Muscle layer of duodenum (tissue), 2 donors: ENCODE measurements at regions not wholly inside any gene's neighbourhood (a gene's known extent, or its start where the extent isn't known, plus 50 kb on each side); places are given as distances from the start of the nearest gene placed in this dataset.

Experiments
- H3K27ac ChIP-seq: one replicate; pipeline ENCODE4 v1.7.0; 2013; ENCODE audit warnings: mild to moderate bottlenecking, low read length
- H3K27me3 ChIP-seq: one replicate; pipeline ENCODE4 v1.7.0; 2013; ENCODE audit warnings: low read depth, mild to moderate bottlenecking, control low read depth, low read length
- H3K36me3 ChIP-seq, 2 donors: one replicate each; pipeline ENCODE4 v1.7.0; 2013; ENCODE audit warnings: low read length in 2 of 2, control low read depth in 1 of 2, mild to moderate bottlenecking in 1 of 2; ENCODE audit not compliant: insufficient read depth in 2 of 2, control insufficient read depth in 1 of 2
- H3K4me1 ChIP-seq, 2 donors: one replicate each; pipeline ENCODE4 v1.7.0; 2013; ENCODE audit warnings: low read length in 2 of 2, mild to moderate bottlenecking in 2 of 2, control low read depth in 1 of 2, moderate library complexity in 1 of 2; ENCODE audit not compliant: insufficient read depth in 2 of 2, control insufficient read depth in 1 of 2
- H3K4me3 ChIP-seq, 2 donors: one replicate each; pipeline ENCODE4 v1.7.0; 2013; ENCODE audit warnings: low read length in 2 of 2, low read depth in 1 of 2, mild to moderate bottlenecking in 1 of 2
- H3K9me3 ChIP-seq, 2 donors: one replicate each; pipeline ENCODE4 v1.7.0; 2013; ENCODE audit warnings: low read length in 2 of 2, control low read depth in 1 of 2, mild to moderate bottlenecking in 1 of 2; ENCODE audit not compliant: control insufficient read depth in 1 of 2
- donor health status: healthy.

DNA sequence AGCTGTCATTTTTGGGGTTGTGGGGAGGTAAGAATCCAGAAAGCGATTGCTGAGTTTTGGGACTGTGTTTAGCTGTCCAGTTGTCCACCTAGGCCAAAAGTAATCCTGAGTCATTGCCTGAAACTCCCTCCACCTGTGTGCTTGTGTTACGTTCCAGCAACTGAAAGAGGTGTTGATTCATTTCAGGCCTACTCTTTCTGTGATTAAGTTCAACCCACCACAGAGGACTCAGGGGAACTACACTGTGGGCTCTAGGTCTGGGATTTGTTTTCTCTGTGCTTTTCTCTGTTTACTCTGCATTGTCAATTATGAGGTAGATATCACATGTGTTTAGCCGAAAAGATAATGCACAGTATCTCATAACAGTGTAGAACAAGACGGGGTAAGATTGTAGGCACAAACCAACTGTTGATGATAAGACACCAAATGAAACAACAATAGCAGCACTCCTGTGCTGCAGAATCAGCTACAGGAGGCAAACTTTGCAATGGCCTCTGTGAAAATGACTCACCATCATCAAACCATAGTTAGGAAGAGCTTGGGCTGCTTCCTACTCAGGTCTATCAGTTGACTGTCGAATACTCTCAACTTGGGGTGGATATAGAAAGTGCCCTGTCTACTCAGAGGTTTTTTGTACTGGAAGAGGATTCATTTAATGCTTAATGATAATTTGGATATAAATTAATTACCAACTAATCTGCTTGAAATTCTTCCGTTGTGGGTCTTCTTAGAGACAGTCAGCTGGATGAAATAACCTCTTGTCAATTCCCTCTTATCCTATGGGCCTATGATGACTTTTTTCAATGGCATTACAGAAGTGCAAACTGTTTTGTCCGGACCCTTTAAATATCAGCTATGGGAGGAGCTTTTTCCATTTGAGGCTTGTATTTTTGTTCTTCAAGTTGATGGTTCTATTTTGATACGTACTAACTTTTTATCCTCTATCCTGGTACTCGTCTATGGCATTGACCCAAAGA, 385.9 kb downstream of the BMP4 start:
- Histone ChIP-seq H3K9me3 (no peaks in the 10 kb centered on the region), H3K27ac (no peak overlapping the region), H3K36me3 (no peaks in the 10 kb centered on the region), H3K4me3 (no peak overlapping the region), H3K27me3 (no peaks in the 10 kb centered on the region), H3K4me1 (peaks cover 0 to 23% of the 10 kb centered on the region in 2 donors)

DNA sequence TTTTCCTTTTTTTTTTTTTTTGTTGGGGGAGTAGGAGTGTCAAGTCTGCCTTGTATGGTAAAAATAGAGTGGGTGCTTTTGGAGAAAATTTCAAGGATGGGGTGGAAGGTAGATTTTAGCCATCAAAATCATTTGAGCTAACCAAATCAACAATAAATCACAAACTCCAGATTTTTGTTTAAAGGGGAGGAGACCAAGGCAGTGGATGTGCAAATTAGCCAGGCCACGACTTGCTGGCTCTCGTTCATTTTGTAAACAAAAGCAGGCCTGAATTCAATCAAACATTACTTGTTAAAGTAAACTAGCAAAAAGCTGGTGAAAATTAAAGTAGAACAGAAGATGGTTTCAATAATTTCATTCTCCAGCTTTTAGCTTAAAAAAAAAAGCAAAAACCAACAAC, 387.2 kb downstream of the BMP4 start:
- H3K27ac ChIP-seq: no peak overlapping the region

DNA sequence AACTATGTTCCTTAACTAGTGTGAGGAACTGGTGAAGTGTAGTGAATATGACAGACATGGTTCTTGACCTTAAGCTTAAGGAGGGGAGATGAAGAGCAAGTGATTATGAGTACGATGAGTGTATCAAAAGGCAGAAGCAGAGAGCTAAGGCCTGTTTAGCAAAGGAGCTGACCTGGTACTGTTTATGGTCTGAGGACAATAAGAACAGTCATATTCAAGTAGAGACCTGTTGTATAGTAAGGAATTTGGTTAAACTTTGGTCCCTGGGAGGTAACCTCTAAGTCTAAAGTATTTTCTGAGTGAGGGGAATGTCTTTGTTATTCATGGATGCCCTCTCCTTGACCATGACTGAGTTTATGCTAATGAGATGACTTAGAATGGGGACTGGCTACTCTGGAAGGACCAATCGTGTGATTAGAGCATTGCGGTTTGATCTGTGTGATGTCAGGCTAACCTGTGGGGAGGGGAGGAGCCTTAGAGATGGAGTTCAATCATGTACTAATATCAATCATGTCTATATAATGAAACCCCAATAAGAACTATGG, 389.3 kb downstream of the BMP4 start:
- peaks cover 0 to 23% of the 10 kb centered on the region in 2 donors for H3K4me1 ChIP-seq

More for the DNA sequence above, 387.2 kb downstream of the BMP4 start:
- H3K4me3 ChIP-seq: no peak overlapping the region
- no peaks in the 10 kb centered on the region for H3K9me3 ChIP-seq
- no peaks in the 10 kb centered on the region for H3K36me3 ChIP-seq
- no peaks in the 10 kb centered on the region for H3K27me3 ChIP-seq
- H3K4me1 ChIP-seq: peaks cover 0 to 23% of the 10 kb centered on the region in 2 donors

DNA sequence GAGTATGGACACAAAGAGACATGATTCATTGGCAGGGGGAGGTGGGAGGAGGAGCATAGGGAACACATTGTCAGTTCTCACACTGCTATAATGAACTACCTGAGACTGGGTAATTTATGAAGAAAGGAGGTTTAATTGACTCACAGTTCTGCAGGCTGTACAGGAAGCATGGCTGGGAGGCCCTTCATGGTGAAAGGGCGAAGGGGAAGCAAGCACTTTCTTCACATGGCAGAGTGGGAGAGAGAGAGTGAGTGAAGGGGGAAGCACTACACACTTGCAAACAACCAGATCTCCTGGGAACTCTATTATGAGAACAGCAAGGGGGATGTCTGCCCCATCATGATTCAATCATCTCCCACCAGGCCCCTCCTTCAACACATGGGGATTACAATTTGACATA, 391.8 kb downstream of the BMP4 start:
- Histone ChIP-seq H3K27ac (no peak overlapping the region), H3K4me3 (no peak overlapping the region), H3K27me3 (no peaks in the 10 kb centered on the region), H3K4me1 (peaks cover 0 to 6% of the 10 kb centered on the region in 2 donors), H3K9me3 (peaks cover 4 to 6% of the 10 kb centered on the region in 2 donors), H3K36me3 (no peaks in the 10 kb centered on the region)

More for the DNA sequence above, 389.3 kb downstream of the BMP4 start:
- no peak overlapping the region for H3K27ac ChIP-seq
- no peak overlapping the region for H3K4me3 ChIP-seq
- H3K27me3 ChIP-seq: no peaks in the 10 kb centered on the region
- no peaks in the 10 kb centered on the region for H3K36me3 ChIP-seq
- H3K9me3 ChIP-seq: peaks cover 0 to 4% of the 10 kb centered on the region in 2 donors

DNA sequence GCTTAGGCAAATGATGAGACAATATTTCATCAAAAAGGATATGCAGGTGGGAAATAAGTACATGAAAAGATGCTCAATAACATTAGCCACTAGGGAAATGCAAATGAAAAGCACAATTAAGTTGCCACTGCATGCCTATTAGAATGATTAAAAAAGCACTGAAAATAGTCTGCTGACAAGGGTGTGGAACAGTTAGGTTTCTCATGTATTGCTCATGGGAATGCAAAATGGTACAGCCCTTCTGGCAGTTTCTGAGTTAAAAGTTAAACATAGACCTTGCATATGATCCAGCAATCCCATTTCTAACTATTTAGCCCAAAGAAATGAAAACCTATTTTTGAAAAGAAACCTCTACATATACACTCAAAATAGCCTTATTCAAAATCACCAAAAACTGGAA, 393.0 kb downstream of the BMP4 start:
- H3K4me1 ChIP-seq: no peaks in the 10 kb centered on the region
- peaks cover 4 to 6% of the 10 kb centered on the region in 2 donors for H3K9me3 ChIP-seq
- H3K36me3 ChIP-seq: no peaks in the 10 kb centered on the region
- H3K27ac ChIP-seq: no peak overlapping the region
- H3K27me3 ChIP-seq: no peaks in the 10 kb centered on the region
- no peak overlapping the region for H3K4me3 ChIP-seq

DNA sequence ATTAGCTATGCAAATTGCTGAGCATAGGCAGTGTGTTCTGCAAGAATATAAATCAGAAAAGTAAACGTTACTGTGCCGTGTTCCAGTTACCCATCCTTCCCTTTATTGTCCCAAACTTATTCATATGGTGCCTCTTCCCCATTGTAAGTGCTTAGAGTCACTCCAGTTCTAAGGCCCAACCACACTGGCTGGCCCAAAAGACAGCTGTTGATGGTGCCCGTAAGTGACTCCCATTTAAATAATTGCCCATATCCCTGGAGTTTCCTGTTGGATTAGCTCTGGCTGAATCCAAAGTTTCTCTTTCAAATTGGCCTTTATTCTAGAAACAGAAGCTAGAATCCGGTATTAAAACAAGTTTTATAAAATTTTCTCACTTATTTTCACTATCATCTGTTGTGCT, 400.1 kb upstream of the DDHD1 start:
- H3K36me3 ChIP-seq: no peaks in the 10 kb centered on the region
- H3K27ac ChIP-seq: no peak overlapping the region
- no peak overlapping the region for H3K4me3 ChIP-seq
- H3K4me1 ChIP-seq: no peaks in the 10 kb centered on the region
- H3K27me3 ChIP-seq: no peaks in the 10 kb centered on the region
- no peaks in the 10 kb centered on the region for H3K9me3 ChIP-seq

DNA sequence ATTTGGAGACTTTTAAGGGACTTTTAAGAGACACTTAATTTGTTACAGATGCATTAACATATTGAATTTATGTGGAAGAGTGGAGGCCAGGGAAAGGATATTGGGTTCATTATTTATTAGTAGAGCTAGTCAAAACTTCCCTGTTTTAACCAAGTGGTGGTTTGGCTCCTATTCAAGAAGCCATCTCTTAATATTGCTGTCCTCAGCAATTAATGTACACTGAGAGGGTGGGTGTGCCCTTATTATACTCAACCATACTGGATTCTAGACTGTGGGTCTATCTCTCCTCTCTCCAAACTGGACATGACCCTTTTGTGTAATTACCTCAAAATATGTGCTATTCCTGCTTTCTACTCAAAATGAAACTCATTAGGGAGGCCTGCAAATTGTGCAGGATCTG, 398.7 kb upstream of the DDHD1 start:
- H3K27ac ChIP-seq: no peak overlapping the region
- H3K36me3 ChIP-seq: no peaks in the 10 kb centered on the region
- H3K27me3 ChIP-seq: no peaks in the 10 kb centered on the region
- no peaks in the 10 kb centered on the region for H3K4me1 ChIP-seq
- no peaks in the 10 kb centered on the region for H3K9me3 ChIP-seq
- no peak overlapping the region for H3K4me3 ChIP-seq

DNA sequence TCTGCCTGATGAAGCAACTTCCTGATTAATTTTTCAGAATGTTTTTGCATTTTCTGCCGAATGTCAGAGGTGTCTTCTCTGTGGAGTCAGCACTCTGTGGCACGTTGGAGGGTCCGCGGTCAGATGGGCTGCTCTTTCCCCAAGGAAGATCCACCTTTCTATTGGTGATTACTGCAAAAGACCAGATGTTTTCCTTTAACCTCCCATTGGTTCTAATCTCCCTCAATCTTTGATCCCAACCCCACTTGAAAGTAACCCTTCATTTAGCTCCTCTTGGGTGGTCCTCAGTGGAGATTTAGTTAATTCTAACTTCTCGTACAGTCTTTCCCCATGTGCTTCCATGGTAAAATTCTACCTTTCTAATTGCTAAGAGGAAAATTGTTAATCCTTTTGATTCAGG, 397.7 kb upstream of the DDHD1 start:
- Histone ChIP-seq H3K4me1 (no peaks in the 10 kb centered on the region), H3K9me3 (no peaks in the 10 kb centered on the region), H3K4me3 (no peak overlapping the region), H3K36me3 (no peaks in the 10 kb centered on the region), H3K27me3 (no peaks in the 10 kb centered on the region), H3K27ac (no peak overlapping the region)

DNA sequence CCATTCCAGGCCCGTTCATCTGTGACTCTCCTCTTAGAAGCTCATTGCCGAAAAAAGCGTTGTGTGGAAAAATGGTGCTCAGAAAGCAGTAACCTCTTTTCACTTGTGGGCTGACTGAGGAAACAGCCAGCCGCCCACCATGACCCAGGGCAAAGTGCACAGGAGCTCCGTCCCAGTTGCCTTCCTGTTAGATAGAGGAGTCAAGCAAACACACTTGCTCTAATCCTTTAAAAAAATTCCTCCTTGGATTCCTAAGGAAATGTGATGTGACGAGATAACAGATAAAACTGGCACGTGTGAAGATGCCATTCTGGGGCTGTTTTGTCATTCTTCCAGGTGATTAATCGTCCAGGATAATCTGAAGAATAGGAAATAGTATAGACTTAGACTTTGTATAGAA, 396.8 kb upstream of the DDHD1 start:
- H3K27me3 ChIP-seq: no peaks in the 10 kb centered on the region
- H3K9me3 ChIP-seq: no peaks in the 10 kb centered on the region
- no peak overlapping the region for H3K4me3 ChIP-seq
- H3K36me3 ChIP-seq: no peaks in the 10 kb centered on the region
- H3K4me1 ChIP-seq: no peaks in the 10 kb centered on the region
- H3K27ac ChIP-seq: no peak overlapping the region

DNA sequence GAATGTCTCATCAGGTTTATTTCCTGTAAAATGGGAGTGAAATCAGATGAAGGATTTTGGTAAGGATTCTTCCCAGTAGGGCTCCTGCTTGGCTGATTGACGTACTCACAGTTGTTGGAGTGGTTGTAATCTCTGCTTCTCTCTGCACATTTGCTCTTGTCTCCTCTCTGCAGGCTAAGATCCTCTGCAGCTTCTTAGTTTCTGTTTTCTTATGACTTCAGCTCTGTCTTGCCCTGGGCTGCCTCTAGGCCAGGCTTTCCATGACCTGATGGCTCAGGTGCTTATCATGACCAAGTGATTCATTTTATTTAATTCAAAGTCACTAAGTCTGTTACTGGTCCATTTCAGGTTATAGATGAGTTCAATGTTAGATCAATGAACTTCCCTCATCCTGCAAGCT, 394.5 kb upstream of the DDHD1 start:
- Histone ChIP-seq H3K36me3 (no peaks in the 10 kb centered on the region), H3K4me3 (no peak overlapping the region), H3K9me3 (no peaks in the 10 kb centered on the region), H3K27ac (no peak overlapping the region), H3K4me1 (peaks cover 0 to 5% of the 10 kb centered on the region in 2 donors), H3K27me3 (no peaks in the 10 kb centered on the region)

DNA sequence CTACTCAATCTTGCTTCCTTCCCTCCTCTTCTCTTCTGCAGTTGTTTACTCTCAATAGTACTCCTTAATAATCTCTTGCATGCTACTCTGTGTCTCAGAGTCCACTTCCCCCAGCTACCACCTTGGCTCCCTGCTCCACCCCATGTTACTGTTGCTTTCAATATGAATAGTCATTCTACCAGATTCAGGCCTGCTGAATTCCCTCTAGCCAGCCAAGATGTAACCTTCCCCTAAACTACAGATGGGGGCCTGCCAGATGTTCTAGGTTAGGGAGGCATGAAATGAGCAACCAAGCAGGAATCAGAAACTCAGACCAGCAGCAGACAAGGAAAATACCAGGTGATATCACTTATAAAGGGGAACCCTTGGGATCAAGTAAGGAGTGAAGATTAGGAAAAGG, 392.1 kb upstream of the DDHD1 start:
- Histone ChIP-seq H3K36me3 (no peaks in the 10 kb centered on the region), H3K9me3 (no peaks in the 10 kb centered on the region), H3K27ac (no peak overlapping the region), H3K4me3 (no peak overlapping the region), H3K27me3 (no peaks in the 10 kb centered on the region), H3K4me1 (peaks cover 5 to 10% of the 10 kb centered on the region in 2 donors)
